Ishikawa (cell line): ENCODE measurements at regions not wholly inside any gene's neighbourhood (a gene's known extent, or its start where the extent isn't known, plus 50 kb on each side); places are given as distances from the start of the nearest gene placed in this dataset.

Experiments
- CEBPB ChIP-seq: IDR thresholded peaks from 2 replicates; pipeline ENCODE4 v1.6.1; 2012
- CREB1 ChIP-seq: IDR thresholded peaks from 2 replicates; pipeline ENCODE4 v1.6.1; 2012; ENCODE audit warnings: low read depth
- EGR1 ChIP-seq: IDR thresholded peaks from 2 replicates; pipeline ENCODE4 v1.6.1; 2012
- EP300 ChIP-seq: IDR thresholded peaks from 2 replicates; pipeline ENCODE4 v1.6.1; 2012; ENCODE audit warnings: borderline replicate concordance
- FOXM1 ChIP-seq: IDR thresholded peaks from 2 replicates; pipeline ENCODE4 v1.6.1; 2012; ENCODE audit warnings: low read depth, borderline replicate concordance
- MAX ChIP-seq: IDR thresholded peaks from 2 replicates; pipeline ENCODE4 v1.6.1; 2012
- NFIC ChIP-seq: IDR thresholded peaks from 2 replicates; pipeline ENCODE4 v1.6.1; 2012
- RAD21 ChIP-seq: IDR thresholded peaks from 2 replicates; pipeline ENCODE4 v1.6.1; 2012; ENCODE audit warnings: low read depth
- REST ChIP-seq: IDR thresholded peaks from 2 replicates; pipeline ENCODE4 v1.6.1; 2012; ENCODE audit warnings: low read depth, mild to moderate bottlenecking
- TAF1 ChIP-seq: IDR thresholded peaks from 2 replicates; pipeline ENCODE4 v1.6.1; 2012; ENCODE audit warnings: low read depth, mild to moderate bottlenecking
- TCF12 ChIP-seq: IDR thresholded peaks from 2 replicates; pipeline ENCODE4 v1.6.1; 2012; ENCODE audit warnings: low read depth
- TEAD4 ChIP-seq: IDR thresholded peaks from 2 replicates; pipeline ENCODE4 v1.6.1; 2012
- YY1 ChIP-seq: IDR thresholded peaks from 2 replicates; pipeline ENCODE4 v1.6.1; 2012; ENCODE audit warnings: low read depth
- ZBTB7A ChIP-seq: IDR thresholded peaks from 2 replicates; pipeline ENCODE4 v1.6.1; 2012; ENCODE audit warnings: low read depth
- TF ChIP-seq, protein P1 (sequence below): IDR thresholded peaks from 2 replicates; pipeline ENCODE4 v1.6.1; 2012

- TF ChIP-seq TEAD4 (0 out of 2 replicates have a peak, but pooled peaks have one; percentile 7), EGR1 (no peak)
These were observed 193.6 kb downstream of the JCAD start for GRCh38 chr10:29865700-29866355.

DNA sequence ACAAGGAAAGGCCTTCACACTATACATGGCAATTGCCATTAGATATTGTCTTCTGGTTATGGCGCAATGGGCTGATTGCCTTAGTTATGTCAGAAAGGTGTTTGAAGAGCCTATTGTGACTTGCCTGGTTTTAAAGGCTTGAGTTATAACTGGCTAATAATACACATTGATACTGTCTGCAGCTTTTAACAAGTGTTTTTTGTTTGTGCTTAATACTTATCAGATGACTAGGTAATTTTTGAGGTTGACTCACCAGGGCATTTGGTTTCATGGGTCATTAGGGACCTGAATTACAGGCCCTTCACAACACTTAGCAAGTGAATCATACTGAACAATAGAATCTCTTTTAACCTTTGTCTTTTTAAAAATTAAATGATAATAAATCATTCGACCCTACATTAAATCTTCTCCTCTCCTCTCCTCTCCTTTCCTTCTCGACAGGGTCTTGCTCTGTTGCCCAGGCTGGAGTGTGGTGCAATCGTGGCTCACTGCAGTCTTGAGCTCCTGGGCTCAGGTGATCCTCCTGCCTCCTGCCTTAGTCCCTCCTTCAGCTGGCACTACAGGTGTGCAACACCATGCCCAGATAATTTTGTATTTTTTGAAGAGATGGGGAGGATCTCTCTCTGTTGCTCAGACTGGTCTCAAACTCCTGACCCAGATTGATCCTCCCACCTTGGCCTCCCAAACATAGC is 196.3 kb downstream of the JCAD start:
- peak; percentile 90 for TF ChIP-seq TCF12
- TF ChIP-seq, protein P1, sequence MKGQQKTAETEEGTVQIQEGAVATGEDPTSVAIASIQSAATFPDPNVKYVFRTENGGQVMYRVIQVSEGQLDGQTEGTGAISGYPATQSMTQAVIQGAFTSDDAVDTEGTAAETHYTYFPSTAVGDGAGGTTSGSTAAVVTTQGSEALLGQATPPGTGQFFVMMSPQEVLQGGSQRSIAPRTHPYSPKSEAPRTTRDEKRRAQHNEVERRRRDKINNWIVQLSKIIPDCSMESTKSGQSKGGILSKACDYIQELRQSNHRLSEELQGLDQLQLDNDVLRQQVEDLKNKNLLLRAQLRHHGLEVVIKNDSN: no peak
- no peak for TF ChIP-seq REST
- 0 out of 2 replicates have a peak, but pooled peaks have one; percentile 24 for TF ChIP-seq CREB1
- peak; percentile 1; the same call in 1 of the 2 replicates for TF ChIP-seq RAD21
- no peak for TF ChIP-seq EGR1
- TF ChIP-seq NFIC: peak; percentile 86
- peak; percentile 80 for TF ChIP-seq TEAD4
- TF ChIP-seq FOXM1: peak; percentile 89
- peak; percentile 94 for TF ChIP-seq CEBPB
- no peak for TF ChIP-seq MAX
- no peak for TF ChIP-seq TAF1
- no peak for TF ChIP-seq ZBTB7A
- TF ChIP-seq YY1: no peak
- TF ChIP-seq EP300: peak; percentile 90

DNA sequence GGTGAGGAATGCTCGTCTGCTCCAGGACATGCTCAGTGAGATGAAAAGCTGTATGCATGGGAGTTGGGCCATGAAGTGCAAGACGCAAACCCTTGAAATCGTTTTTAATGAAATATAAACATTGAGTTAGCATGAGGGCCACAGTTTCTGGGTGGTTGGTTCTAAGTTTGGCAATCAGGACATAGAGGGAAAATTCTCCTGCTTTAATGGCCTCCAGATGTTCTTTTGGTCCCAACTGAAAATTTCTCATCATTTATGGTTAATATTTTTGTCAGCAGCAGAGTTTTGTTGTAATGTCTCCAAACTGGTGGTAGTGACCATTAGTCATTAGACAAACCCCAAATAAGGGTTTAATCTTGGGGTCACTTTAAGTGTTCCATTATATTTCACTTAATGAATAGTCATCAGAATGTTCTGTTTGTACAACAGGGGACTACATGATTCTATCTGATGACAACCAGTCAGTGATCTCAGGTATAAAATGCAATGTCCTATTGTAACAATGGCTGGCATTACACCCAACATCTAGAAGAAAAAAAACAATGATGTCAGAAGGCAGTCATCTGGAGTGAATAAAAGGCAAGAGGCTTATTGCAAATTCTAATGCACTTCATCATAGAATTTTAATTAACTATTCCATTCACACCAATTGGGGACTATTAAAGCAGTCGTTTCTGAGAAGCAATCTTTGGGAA is 197.4 kb downstream of the JCAD start:
- TF ChIP-seq YY1: no peak
- 0 out of 2 replicates have a peak, but pooled peaks have one; percentile 22 for TF ChIP-seq FOXM1
- TF ChIP-seq EP300: peak; percentile 52; the same call in 1 of the 2 replicates
- TF ChIP-seq CREB1: no peak
- no peak for TF ChIP-seq MAX
- no peak for TF ChIP-seq REST
- no peak; the same call in 1 of the 2 replicates for TF ChIP-seq TEAD4
- TF ChIP-seq, protein P1: no peak
- no peak for TF ChIP-seq EGR1
- no peak for TF ChIP-seq RAD21
- peak; percentile 19; the same call in 1 of the 2 replicates for TF ChIP-seq TCF12
- TF ChIP-seq CEBPB: no peak
- no peak for TF ChIP-seq ZBTB7A
- no peak for TF ChIP-seq TAF1
- TF ChIP-seq NFIC: peak; percentile 48

GRCh38 chr10:29860166-29860565 is 199.2 kb downstream of the JCAD start:
- TF ChIP-seq MAX: no peak
- no peak for TF ChIP-seq TCF12
- no peak for TF ChIP-seq EGR1
- TF ChIP-seq CEBPB: no peak
- TF ChIP-seq NFIC: no peak
- no peak for TF ChIP-seq ZBTB7A
- TF ChIP-seq TEAD4: no peak
- no peak for TF ChIP-seq REST
- TF ChIP-seq, protein P1: no peak
- no peak for TF ChIP-seq EP300
- no peak for TF ChIP-seq FOXM1
